GM21576 (cell line): ENCODE measurements at regions not wholly inside any gene's neighbourhood (a gene's known extent, or its start where the extent isn't known, plus 50 kb on each side); places are given as distances from the start of the nearest gene placed in this dataset.

Experiments
- ATAC-seq: cut with Tn5 transposase; IDR thresholded peaks from one replicate; pipeline ENCODE4 v1.9.1; 2021; ENCODE audit warnings: mild to moderate bottlenecking, moderate library complexity; ENCODE audit not compliant: unreplicated experiment

DNA sequence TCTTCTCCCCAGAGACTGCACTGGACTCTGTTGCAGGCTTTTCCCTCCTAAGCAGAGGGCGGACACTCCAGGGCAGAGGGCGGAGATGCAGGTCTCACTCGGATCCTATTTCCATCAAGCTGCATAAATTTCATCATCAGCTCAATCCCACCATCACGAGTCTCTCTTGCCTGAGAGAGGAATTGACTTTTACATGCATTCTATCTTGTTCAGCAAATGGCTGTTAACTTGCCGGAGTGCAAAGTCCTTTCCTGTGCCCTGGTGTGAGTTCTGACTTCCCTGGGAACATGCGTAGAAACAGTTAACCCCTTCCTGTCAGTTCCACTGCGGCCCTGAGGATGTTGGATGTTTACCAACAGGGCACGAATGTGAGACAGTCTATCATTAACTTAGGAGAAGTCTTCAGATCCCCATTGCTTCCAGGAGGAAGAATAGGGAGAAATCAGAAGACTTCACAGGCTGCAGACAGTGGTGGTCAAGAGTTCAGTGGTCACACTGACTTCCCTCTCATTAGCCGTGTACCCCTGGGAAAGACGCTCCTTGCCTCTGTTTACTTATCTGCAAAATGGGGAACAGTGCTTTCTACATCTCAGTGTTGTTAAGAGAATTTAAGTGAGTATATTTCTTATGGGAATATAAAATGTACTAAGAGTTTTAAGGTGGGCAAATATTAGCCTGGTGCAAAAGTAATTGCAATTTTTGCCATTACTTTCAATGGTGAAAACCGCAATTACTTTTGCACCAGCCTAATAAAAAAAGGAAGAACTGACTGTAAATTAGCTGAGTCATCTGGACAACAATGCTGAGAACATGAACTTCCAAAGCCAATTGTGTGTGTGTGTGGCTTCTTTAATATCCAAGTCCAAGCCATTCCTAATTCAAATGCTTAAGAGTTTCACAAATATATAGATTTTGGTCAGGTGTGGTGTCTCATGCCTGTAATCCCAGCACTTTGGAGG, 248.0 kb downstream of the DRD1 start:
- no peak for ATAC-seq

DNA sequence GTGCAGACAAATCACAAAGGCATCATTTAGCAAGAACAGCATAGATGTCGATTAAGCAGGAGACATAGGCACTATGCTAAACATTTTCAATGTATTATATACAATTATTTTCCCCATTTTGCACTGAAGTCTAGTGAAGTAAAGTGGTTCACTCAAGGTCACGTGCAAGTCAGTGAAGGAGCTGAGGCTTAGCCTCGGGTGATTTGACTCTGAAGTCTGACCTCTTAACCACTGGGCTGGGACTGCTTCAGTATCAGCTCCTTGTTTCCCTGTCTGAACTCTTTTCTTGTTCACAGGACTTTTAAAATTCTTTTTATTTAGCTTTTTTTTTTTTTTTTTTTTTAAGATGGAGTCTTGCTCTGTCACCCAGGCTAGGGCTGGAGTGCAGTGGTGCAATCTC, 262.7 kb downstream of the DRD1 start:
- no peak for ATAC-seq

GRCh38 chr5:175170899-175171298, 273.1 kb downstream of the DRD1 start:
- ATAC-seq: no peak

DNA sequence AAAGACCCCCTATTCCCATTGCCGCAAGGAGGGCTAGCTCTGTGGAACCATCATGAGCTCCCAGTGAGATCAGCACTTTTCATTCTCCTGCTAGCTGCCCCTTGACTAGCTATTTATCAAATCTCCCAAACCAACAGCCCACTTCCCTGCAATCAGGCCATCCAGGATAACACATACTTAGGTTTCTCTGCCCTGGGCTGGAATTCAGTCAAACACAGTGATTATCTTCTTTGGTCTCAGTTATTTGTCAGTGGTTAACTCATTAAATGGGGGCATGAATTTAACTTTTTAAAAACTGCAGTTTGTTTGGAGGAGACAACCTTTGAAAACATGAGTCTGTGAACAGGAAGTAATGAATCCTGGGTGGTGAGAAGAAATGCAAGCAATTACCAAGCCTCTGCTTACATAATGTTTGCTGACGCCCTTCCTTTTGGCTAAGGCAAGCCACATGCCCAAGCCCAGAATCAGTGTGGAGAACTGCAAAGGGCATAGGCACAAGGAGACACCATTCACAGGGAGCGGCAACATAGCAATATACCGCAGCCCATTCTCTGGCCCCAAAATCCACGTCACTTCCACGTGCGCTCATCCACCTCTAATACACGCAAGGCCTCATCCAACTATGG, 275.0 kb downstream of the DRD1 start:
- no peak for ATAC-seq

DNA sequence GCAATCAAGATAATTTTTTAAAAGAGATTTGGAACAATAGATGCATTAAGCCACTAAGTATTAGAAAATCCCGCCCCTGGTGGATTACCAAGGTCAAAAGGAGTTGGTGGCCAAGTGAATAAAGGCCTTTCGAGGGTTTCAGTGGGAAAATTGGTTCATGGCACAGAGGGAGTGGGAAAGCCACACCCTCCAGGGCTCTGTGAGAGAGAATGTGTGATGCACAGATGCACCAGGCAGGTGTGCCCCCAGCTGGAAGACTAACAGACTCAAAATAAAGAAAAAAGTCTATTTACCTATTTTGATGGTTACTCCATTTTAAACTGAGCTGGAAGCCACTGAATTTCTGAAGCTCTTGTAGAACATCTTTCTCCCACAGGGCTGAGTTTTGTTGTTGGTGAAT, 278.0 kb downstream of the DRD1 start:
- ATAC-seq: no peak

- ATAC-seq: no peak
Measured at GRCh38 chr5:175163586-175164275, 280.3 kb downstream of the DRD1 start.

- no peak for ATAC-seq
Measured at GRCh38 chr5:175162036-175162435, 281.9 kb downstream of the DRD1 start.

DNA sequence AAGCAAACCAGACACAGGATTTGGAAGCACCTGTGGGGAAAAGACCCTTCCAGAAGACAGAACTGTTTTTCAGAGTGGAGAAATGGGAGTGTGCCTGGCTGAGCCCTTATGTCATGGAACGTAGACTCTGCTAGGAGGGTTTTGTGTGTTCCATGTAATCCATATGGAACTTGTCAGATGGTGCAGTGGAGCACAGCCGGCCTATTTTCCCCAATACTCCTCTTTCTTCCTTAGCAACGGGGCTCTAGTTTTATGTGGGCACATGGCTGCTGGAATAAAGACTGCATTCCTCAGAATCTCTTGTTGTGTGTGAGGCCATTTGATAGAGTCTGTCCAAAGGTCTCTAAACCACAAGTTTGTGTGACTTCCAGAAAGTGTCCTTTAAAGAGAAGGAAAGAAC, 284.0 kb downstream of the DRD1 start:
- ATAC-seq: no peak

DNA sequence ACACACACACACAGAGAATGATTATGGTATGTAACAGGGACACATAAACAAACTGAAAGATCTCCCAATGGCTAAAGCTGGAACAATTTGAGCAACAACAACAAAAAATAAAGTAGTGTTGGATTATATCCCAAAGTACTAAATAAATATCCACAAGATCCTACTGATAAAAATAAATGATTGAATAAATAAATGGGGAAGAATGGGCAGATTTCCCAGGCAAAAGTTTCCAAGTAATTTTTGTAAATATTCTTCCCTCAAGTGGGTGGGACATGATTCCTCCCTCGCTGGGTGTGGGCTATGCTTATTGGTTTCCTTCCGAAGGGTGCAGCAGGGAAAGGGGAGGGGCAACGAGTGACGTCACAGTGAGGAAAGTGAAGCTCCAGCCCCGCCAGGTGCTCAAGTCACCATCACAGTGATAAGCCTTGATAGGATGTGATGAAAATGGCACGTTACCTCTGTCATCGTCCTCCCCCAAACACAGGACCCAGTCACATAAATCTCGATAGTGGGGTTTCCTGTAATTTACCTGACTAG, 295.3 kb downstream of the DRD1 start:
- ATAC-seq: no peak

- no peak for ATAC-seq
Measured at GRCh38 chr5:175146733-175147132, 297.2 kb downstream of the DRD1 start.

- ATAC-seq: no peak
Measured at GRCh38 chr5:175141421-175141820, 302.6 kb downstream of the DRD1 start.

- no peak for ATAC-seq
Measured at GRCh38 chr5:175133185-175133584, 310.8 kb downstream of the DRD1 start.

- no peak for ATAC-seq
Measured at GRCh38 chr5:175131432-175131831, 312.6 kb downstream of the DRD1 start.

DNA sequence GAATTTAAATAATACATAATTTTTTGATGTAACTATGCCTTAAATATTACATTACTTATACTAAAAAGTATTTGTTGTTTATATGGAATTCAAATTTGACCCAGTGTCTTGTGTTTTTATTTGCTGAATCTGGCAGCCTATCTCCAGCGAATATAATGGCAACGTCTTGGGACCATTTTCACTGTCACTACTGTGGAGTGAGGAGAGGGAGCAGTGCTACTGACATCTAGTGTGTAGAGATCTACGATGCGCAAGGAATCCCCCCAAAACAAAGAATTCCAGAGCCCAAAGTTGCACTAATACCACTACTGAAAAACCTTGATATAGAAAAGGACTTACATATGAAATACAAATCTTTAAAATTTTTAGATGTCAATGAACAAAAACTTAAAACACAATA, 314.4 kb downstream of the DRD1 start:
- no peak for ATAC-seq

DNA sequence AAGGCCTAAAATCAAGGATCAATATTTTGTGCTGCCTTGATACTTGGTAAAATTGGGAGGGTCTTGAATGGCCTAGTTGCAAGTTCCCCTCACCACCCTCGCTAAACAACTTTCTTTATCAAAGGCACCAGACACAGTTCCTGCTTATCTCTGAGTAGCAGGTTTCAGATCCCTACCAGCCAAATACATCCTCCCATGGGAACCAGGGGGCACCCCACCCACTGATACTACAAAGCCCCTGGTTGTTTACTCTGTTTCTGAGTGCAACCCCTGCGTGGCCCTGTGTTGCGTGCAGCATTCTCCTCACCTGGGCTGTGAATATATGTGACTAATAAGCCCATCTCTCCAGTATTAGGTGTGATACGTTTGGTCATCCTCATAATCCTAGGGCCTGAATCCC, 314.9 kb downstream of the DRD1 start:
- no peak for ATAC-seq

DNA sequence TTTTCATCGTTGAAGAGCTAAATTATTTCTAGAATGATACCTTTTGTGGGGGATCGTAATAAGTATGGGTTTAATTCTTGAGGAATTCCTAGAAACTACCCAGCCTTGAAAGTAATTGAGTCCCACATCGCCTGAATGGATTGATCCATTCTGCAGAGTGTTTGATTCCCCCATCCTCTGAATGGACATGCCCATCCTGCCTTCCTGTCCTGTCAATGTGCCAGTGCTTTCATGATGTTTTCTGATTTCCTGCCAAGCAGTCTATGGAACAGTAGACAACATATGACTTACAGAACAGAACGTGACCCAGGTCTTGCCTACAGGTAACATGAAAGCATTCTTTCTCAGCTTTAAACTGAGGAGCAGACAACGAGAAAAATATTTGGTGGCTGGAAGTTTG, 319.2 kb downstream of the DRD1 start:
- ATAC-seq: no peak

- no peak for ATAC-seq
Measured at GRCh38 chr5:175124251-175124813, 319.6 kb downstream of the DRD1 start.

- ATAC-seq: no peak
Measured at GRCh38 chr5:175123542-175123941, 320.4 kb downstream of the DRD1 start.

DNA sequence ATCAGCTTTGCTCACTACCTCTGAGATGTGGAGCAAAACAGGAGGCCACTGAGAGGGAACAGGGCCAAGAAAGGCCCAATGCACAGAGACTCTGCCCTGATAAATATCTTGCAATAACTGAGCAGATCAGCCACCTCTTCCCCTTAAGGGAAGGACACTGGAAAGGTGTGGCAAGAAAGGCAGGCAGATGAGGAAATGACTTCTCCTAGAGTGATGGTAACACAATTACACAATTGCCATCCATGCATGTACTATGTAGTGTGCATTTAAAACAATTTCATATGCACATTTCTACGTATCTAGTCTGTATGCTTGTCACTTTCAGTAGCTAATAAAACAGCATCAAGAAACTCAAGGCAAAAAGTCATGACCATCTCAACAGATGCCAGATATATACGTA, 322.5 kb downstream of the DRD1 start:
- no peak for ATAC-seq

GRCh38 chr5:175120412-175120811, 323.6 kb downstream of the DRD1 start:
- no peak for ATAC-seq

DNA sequence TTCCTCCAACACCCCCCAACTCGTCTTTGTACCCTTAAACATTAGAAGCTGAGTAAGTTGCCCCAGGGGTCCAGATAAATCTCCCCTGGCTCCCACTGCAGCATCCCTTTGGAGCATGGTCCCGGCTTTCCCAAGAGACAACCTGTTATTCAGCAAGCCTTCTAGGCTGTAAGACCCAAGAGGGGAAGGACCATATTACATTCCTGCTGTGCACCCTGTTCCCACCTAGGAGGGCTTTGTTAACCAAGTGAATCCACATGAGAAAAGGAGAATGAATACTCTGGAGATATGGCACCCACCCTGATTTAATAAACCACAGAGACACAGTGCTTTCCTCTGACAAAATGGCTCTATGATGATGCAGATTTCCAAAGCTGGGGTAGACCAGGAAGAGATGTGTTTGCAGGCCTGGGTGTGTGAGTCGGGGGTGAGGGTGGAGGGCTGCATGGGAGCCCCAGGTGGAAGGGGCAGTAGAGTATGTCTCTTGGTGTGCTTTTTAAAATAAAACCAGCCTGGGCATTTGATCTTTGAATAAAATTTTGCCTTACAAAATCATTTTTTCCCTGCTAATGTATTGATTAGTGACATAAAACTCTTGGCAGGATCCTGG, 325.2 kb downstream of the DRD1 start:
- no peak for ATAC-seq
